HCT116 (cell line): ENCODE measurements at regions not wholly inside any gene's neighbourhood (a gene's known extent, or its start where the extent isn't known, plus 50 kb on each side); places are given as distances from the start of the nearest gene placed in this dataset.

Experiments
- CBX3 ChIP-seq: IDR thresholded peaks from 2 replicates; pipeline ENCODE4 v1.6.1; 2012; ENCODE audit warnings: low read depth
- CTCF ChIP-seq, 3 experiments: fragments of 200-600 bp in 1 of 3; sonication (generic) in 1 of 3; IDR thresholded peaks in 2 of 3; conservative IDR thresholded peaks in 1 of 3; 2 replicates each; pipeline ENCODE4 v1.5.1; 2012 to 2017; ENCODE audit warnings: low read depth in 2 of 3, low read length in 2 of 3, antibody characterized with exemption in 1 of 3, borderline replicate concordance in 1 of 3, control low read depth in 1 of 3, mild to moderate bottlenecking in 1 of 3, mixed read lengths in 1 of 3, mixed run types in 1 of 3, moderate library complexity in 1 of 3; ENCODE audit not compliant: insufficient read depth in 1 of 3
- EGR1 ChIP-seq: IDR thresholded peaks from 2 replicates; pipeline ENCODE4 v1.6.1; 2012; ENCODE audit warnings: low read depth
- EZH2phosphoT487 ChIP-seq: fragments of 200-600 bp; IDR thresholded peaks from 2 replicates; pipeline ENCODE4 v1.6.1; 2018; ENCODE audit warnings: antibody characterized with exemption, borderline replicate concordance
- JUND ChIP-seq: IDR thresholded peaks from 2 replicates; pipeline ENCODE4 v1.6.1; 2012
- MAX ChIP-seq: IDR thresholded peaks from 2 replicates; pipeline ENCODE4 v1.6.1; 2012
- POLR2A ChIP-seq: IDR thresholded peaks from 2 replicates; pipeline ENCODE4 v1.7.0; 2011; ENCODE audit warnings: borderline replicate concordance; ENCODE audit not compliant: insufficient read depth, insufficient read length; ENCODE audit errors: extremely low read depth
- POLR2AphosphoS5 ChIP-seq: IDR thresholded peaks from 2 replicates; pipeline ENCODE4 v1.6.1; 2011; ENCODE audit warnings: mild to moderate bottlenecking, low read depth, low read length, moderate library complexity
- RAD21 ChIP-seq: IDR thresholded peaks from 2 replicates; pipeline ENCODE4 v1.6.1; 2012; ENCODE audit warnings: low read depth, mild to moderate bottlenecking
- TCF7L2 ChIP-seq: IDR thresholded peaks from 2 replicates; pipeline ENCODE4 v1.7.0; 2011; ENCODE audit warnings: borderline replicate concordance, inconsistent platforms; ENCODE audit not compliant: insufficient read depth, insufficient read length; ENCODE audit errors: extremely low read depth
- ZBTB33 ChIP-seq: IDR thresholded peaks from 2 replicates; pipeline ENCODE4 v1.6.1; 2011; ENCODE audit warnings: mild to moderate bottlenecking, low read length, moderate library complexity; ENCODE audit not compliant: insufficient replicate concordance; ENCODE audit errors: extremely low read depth
- ZFX ChIP-seq: fragments of 450-650 bp; IDR thresholded peaks from 2 replicates; pipeline ENCODE4 v1.6.1; 2017

- TF ChIP-seq ZFX (no peak), CTCF (IDR thresholded peaks at IDR 0.05 in 2 of 3, conservative IDR thresholded peaks at IDR 0.05 in 1 of 3; ENCODE audit: borderline replicate concordance in 1 of 3, insufficient read depth in 1 of 3, low read depth in 2 of 3, low read length in 2 of 3) (no peak), CBX3 (no peak), MAX (no peak), TCF7L2 (no peak), JUND (no peak), EZH2phosphoT487 (no peak), POLR2AphosphoS5 (no peak), EGR1 (no peak), POLR2A (no peak), RAD21 (no peak), ZBTB33 (no peak)
Observed at GRCh38 chr1:87200875-87201638, 127.6 kb upstream of the LMO4 start.
